OCI-LY1 (cell line): ENCODE measurements at regions not wholly inside any gene's neighbourhood (a gene's known extent, or its start where the extent isn't known, plus 50 kb on each side); places are given as distances from the start of the nearest gene placed in this dataset.

Experiments used
- CTCF ChIP-seq: fragments of 200-600 bp; sonication (generic), shearing (Covaris generic); IDR thresholded peaks from 2 replicates; pipeline ENCODE4 v1.5.1; 2017; ENCODE audit warnings: mild to moderate bottlenecking, antibody characterized with exemption, low read length, moderate library complexity, mixed read lengths
- EZH2 ChIP-seq: fragments of 200-600 bp; sonication (generic), shearing (Covaris generic); IDR thresholded peaks from 2 replicates; pipeline ENCODE4 v1.8.0; 2017; ENCODE audit warnings: borderline replicate concordance, mixed run types, mild to moderate bottlenecking, antibody characterized with exemption, low read length, moderate library complexity, mixed read lengths

- TF ChIP-seq CTCF, result no peak
- no peak for TF ChIP-seq EZH2
These were observed 233.7 kb downstream of the SHQ1 start for GRCh38 chr3:72614394-72615074.
